A549 (cell line): ENCODE measurements at regions not wholly inside any gene's neighbourhood (a gene's known extent, or its start where the extent isn't known, plus 50 kb on each side); places are given as distances from the start of the nearest gene placed in this dataset.

Experiments used
- CEBPB ChIP-seq, 2 experiments: fragments of >200 bp in 1 of 2; sonication (Bioruptor Twin) in 1 of 2; formaldehyde crosslinking in 1 of 2; IDR thresholded peaks; 2 replicates each; pipeline ENCODE4 v1.6.1; 2012 to 2016
- CTCF ChIP-seq: fragments of >200 bp; sonication (Bioruptor Twin); formaldehyde crosslinking; IDR thresholded peaks from 3 replicates; pipeline ENCODE4 v1.5.1; 2016
- EHMT2 ChIP-seq: fragments of 200-600 bp; sonication (generic); IDR thresholded peaks from 2 replicates; pipeline ENCODE4 v1.6.1; 2016; ENCODE audit warnings: antibody characterized with exemption, low read depth, mild to moderate bottlenecking, moderate library complexity
- EP300 ChIP-seq, 2 experiments: fragments of >200 bp; sonication (Bioruptor Twin); formaldehyde crosslinking; IDR thresholded peaks; 2 replicates in 1 of 2; 3 replicates in 1 of 2; pipeline ENCODE4 v1.6.1; 2016 to 2017
- HOXA7 ChIP-seq: fragments of 250-450 bp; sonication (Bioruptor Pico); IDR thresholded peaks from 2 replicates; pipeline ENCODE4 v1.5.0; 2020; ENCODE audit warnings: mild to moderate bottlenecking, moderate library complexity
- KDM5A ChIP-seq: fragments of 200-600 bp; sonication (generic); IDR thresholded peaks from 2 replicates; pipeline ENCODE4 v1.6.1; 2016; ENCODE audit warnings: antibody characterized with exemption, mild to moderate bottlenecking
- MAFK ChIP-seq: fragments of 450-650 bp; IDR thresholded peaks from 2 replicates; pipeline ENCODE4 v1.6.1; 2014; ENCODE audit not compliant: partially characterized antibody
- MAZ ChIP-seq: fragments of 150-350 bp; IDR thresholded peaks from 2 replicates; pipeline ENCODE4 v1.6.1; 2014; ENCODE audit warnings: antibody characterized with exemption, low read depth, low read length, borderline replicate concordance
- NFE2L2 ChIP-seq: fragments of 150-350 bp; conservative IDR thresholded peaks from 2 replicates; pipeline ENCODE4 v1.6.1; 2014; ENCODE audit warnings: low read length
- PHF8 ChIP-seq: fragments of 200-600 bp; sonication (generic); IDR thresholded peaks from 2 replicates; pipeline ENCODE4 v1.6.1; 2016; ENCODE audit warnings: low read depth, mild to moderate bottlenecking, antibody characterized with exemption, moderate library complexity, borderline replicate concordance
- POLR2A ChIP-seq: IDR thresholded peaks from 2 replicates; pipeline ENCODE4 v1.6.1; 2012; ENCODE audit warnings: mild to moderate bottlenecking, low read length
- RAD21 ChIP-seq, 2 experiments: fragments of >200 bp in 1 of 2; sonication (Bioruptor Twin) in 1 of 2; formaldehyde crosslinking in 1 of 2; IDR thresholded peaks in 1 of 2; conservative IDR thresholded peaks in 1 of 2; 2 replicates in 1 of 2; 3 replicates in 1 of 2; pipeline ENCODE4 v1.6.1; 2012 to 2018; ENCODE audit warnings: inconsistent platforms in 1 of 2
- ZFP36 ChIP-seq: fragments of 450-650 bp; IDR thresholded peaks from 2 replicates; pipeline ENCODE4 v1.6.1; 2014; ENCODE audit warnings: borderline replicate concordance; ENCODE audit not compliant: partially characterized antibody
- TF ChIP-seq, protein P1 (sequence below): IDR thresholded peaks from 2 replicates; pipeline ENCODE4 v1.6.1; 2012

GRCh38 chr11:41720761-41721160, 261.3 kb upstream of the LRRC4C start:
- TF ChIP-seq CTCF: no peak
- TF ChIP-seq EP300 (IDR thresholded peaks at IDR 0.05): no peak
- no peak for TF ChIP-seq HOXA7 (CRISPR knock-in tag)
- no peak for TF ChIP-seq KDM5A
- no peak for TF ChIP-seq EHMT2
- no peak for TF ChIP-seq NFE2L2
- TF ChIP-seq, protein P1, sequence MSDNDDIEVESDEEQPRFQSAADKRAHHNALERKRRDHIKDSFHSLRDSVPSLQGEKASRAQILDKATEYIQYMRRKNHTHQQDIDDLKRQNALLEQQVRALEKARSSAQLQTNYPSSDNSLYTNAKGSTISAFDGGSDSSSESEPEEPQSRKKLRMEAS: no peak
- no peak for TF ChIP-seq MAZ
- TF ChIP-seq ZFP36: no peak
- no peak for TF ChIP-seq MAFK
- TF ChIP-seq POLR2A: no peak
- TF ChIP-seq RAD21 (conservative IDR thresholded peaks at IDR 0.05 in 1 of 2, IDR thresholded peaks at IDR 0.05 in 1 of 2): no peak
- TF ChIP-seq CEBPB (IDR thresholded peaks at IDR 0.05): no peak
- no peak for TF ChIP-seq PHF8
